HepG2 (cell line): ENCODE measurements at regions not wholly inside any gene's neighbourhood (a gene's known extent, or its start where the extent isn't known, plus 50 kb on each side); places are given as distances from the start of the nearest gene placed in this dataset.

Source experiments
- JDP2 ChIP-seq: sonication (generic); formaldehyde crosslinking; IDR thresholded peaks from 2 replicates; pipeline ENCODE4 v1.8.1; 2022; ENCODE audit warnings: missing genetic modification reagents, borderline replicate concordance
- LCORL ChIP-seq, 2 experiments: fragments of 450-650 bp in 1 of 2; sonication (generic) in 1 of 2; formaldehyde crosslinking in 1 of 2; IDR thresholded peaks; 2 replicates each; pipeline versions ENCODE4 v1.5.0 to v1.6.1; 2017 to 2020; ENCODE audit warnings: antibody characterized with exemption in 1 of 2, missing genetic modification reagents in 1 of 2
- MIER2 ChIP-seq: IDR thresholded peaks from 2 replicates; pipeline ENCODE4 v1.6.1; 2016; ENCODE audit warnings: missing biosample characterization, missing genetic modification reagents
- NAIF1 ChIP-seq: sonication (generic); formaldehyde crosslinking; IDR thresholded peaks from 2 replicates; pipeline ENCODE4 v1.5.0; 2020; ENCODE audit warnings: mild to moderate bottlenecking, missing genetic modification reagents, borderline replicate concordance
- NR3C1 ChIP-seq: sonication (generic); formaldehyde crosslinking; IDR thresholded peaks from 2 replicates; pipeline ENCODE4 v1.4.0; 2020; ENCODE audit warnings: missing genetic modification reagents
- RBM22 ChIP-seq: fragments of 200-400 bp; formaldehyde crosslinking; optimal IDR thresholded peaks from 2 replicates; pipeline ENCODE3; 2017; ENCODE audit warnings: mild to moderate bottlenecking, low read length, moderate library complexity
- REL ChIP-seq: sonication (generic); formaldehyde crosslinking; conservative IDR thresholded peaks from 2 replicates; pipeline ENCODE4 v1.8.0; 2022; ENCODE audit warnings: mild to moderate bottlenecking, missing genetic modification reagents, moderate library complexity
- SAP130 ChIP-seq: IDR thresholded peaks from 2 replicates; pipeline ENCODE4 v1.6.1; 2016; ENCODE audit warnings: low read depth
- SIX4 ChIP-seq: sonication (generic); formaldehyde crosslinking; IDR thresholded peaks from 2 replicates; pipeline ENCODE4 v1.4.0; 2020; ENCODE audit warnings: missing genetic modification reagents
- SMAD9 ChIP-seq: sonication (generic); formaldehyde crosslinking; IDR thresholded peaks from 2 replicates; pipeline ENCODE4 v1.5.1; 2020; ENCODE audit warnings: mild to moderate bottlenecking, missing genetic modification reagents
- SRSF9 ChIP-seq: fragments of 200-400 bp; formaldehyde crosslinking; IDR thresholded peaks from 2 replicates; pipeline ENCODE4 v1.6.1; 2018; ENCODE audit warnings: borderline replicate concordance, mild to moderate bottlenecking, low read depth, low read length; ENCODE audit not compliant: insufficient read depth, poor library complexity, severe bottlenecking
- TBX3 ChIP-seq: fragments of 450-650 bp; IDR thresholded peaks from 2 replicates; pipeline ENCODE4 v1.6.1; 2017; ENCODE audit warnings: antibody characterized with exemption, mild to moderate bottlenecking, inconsistent platforms, borderline replicate concordance
- TEAD3 ChIP-seq: optimal IDR thresholded peaks from 2 replicates; pipeline ENCODE3; 2016; ENCODE audit warnings: borderline replicate concordance
- WIZ ChIP-seq: sonication (generic); formaldehyde crosslinking; IDR thresholded peaks from 2 replicates; pipeline ENCODE4 v1.5.1; 2020; ENCODE audit warnings: mild to moderate bottlenecking, missing genetic modification reagents
- XRCC5 ChIP-seq: fragments of 200-400 bp; formaldehyde crosslinking; optimal IDR thresholded peaks from 2 replicates; pipeline ENCODE3; 2017; ENCODE audit warnings: mild to moderate bottlenecking, low read length
- ZNF235 ChIP-seq: sonication (generic); formaldehyde crosslinking; IDR thresholded peaks from 2 replicates; pipeline ENCODE4 v1.8.1; 2023; ENCODE audit warnings: mild to moderate bottlenecking, missing genetic modification reagents, borderline replicate concordance
- ZNF292 ChIP-seq: sonication (generic); formaldehyde crosslinking; IDR thresholded peaks from 2 replicates; pipeline ENCODE4 v1.8.1; 2022; ENCODE audit warnings: mild to moderate bottlenecking, low read depth, missing genetic modification reagents, borderline replicate concordance
- ZNF30 ChIP-seq: sonication (generic); formaldehyde crosslinking; IDR thresholded peaks from 2 replicates; pipeline ENCODE4 v1.5.0; 2020; ENCODE audit warnings: mild to moderate bottlenecking, missing genetic modification reagents
- ZNF367 ChIP-seq: sonication (generic); formaldehyde crosslinking; IDR thresholded peaks from 2 replicates; pipeline ENCODE4 v1.4.0; 2020; ENCODE audit warnings: missing genetic modification reagents, borderline replicate concordance
- ZNF501 ChIP-seq: sonication (generic); formaldehyde crosslinking; IDR thresholded peaks from 2 replicates; pipeline ENCODE4 v1.5.1; 2020; ENCODE audit warnings: mild to moderate bottlenecking, moderate library complexity, missing genetic modification reagents
- ZNF614 ChIP-seq: IDR thresholded peaks from 2 replicates; pipeline ENCODE4 v1.6.1; 2018; ENCODE audit warnings: missing biosample characterization, missing genetic modification reagents, inconsistent platforms, borderline replicate concordance
- TF ChIP-seq, protein P1 (sequence below): sonication (generic); formaldehyde crosslinking; IDR thresholded peaks from 2 replicates; pipeline ENCODE4 v1.8.0; 2023; ENCODE audit warnings: mild to moderate bottlenecking, missing genetic modification reagents
- TF ChIP-seq, protein P2 (sequence below): sonication (generic); formaldehyde crosslinking; IDR thresholded peaks from 2 replicates; pipeline ENCODE4 v1.8.1; 2022; ENCODE audit warnings: low read depth, mild to moderate bottlenecking, missing genetic modification reagents
- TF ChIP-seq, protein P3 (sequence below): sonication (generic); formaldehyde crosslinking; IDR thresholded peaks from 2 replicates; pipeline ENCODE4 v1.8.0; 2022; ENCODE audit warnings: missing genetic modification reagents, mild to moderate bottlenecking, moderate library complexity, borderline replicate concordance

DNA sequence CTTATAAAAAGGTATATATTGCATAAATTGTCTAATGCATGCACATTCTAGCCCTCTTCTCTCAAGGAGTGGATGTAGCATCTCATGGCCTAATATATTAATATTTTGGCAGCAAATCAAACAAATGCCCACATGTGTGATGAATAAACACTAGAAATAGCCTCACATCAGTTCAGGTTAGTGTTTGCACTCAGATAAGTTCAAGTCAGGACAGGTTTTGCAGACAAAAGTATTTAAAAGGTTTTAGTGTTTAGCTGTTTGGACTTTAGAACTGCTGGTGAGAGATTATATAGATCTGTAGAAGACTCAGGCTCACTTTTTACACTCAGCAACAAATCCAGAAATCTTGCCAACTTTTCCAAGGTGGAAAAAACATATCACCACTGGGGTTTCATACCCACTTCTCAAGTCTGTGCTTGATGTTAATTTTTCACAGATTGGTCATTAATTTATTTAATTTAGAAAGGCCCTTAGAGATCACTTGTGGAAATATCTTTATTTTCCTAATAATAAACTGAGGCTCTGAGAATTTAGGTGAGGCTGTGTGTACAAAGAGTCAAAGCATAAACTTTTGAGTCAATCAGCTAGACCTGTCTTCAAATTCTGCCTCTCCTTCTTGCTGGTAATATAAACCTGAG lies 362.6 kb downstream of the GASK1B start (continued):
- TF ChIP-seq, protein P1, sequence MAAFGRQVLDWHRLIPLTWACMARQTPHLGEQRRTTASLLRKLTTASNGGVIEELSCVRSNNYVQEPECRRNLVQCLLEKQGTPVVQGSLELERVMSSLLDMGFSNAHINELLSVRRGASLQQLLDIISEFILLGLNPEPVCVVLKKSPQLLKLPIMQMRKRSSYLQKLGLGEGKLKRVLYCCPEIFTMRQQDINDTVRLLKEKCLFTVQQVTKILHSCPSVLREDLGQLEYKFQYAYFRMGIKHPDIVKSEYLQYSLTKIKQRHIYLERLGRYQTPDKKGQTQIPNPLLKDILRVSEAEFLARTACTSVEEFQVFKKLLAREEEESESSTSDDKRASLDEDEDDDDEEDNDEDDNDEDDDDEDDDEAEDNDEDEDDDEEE (CRISPR knock-in tag) = no peak
- TF ChIP-seq, protein P2, sequence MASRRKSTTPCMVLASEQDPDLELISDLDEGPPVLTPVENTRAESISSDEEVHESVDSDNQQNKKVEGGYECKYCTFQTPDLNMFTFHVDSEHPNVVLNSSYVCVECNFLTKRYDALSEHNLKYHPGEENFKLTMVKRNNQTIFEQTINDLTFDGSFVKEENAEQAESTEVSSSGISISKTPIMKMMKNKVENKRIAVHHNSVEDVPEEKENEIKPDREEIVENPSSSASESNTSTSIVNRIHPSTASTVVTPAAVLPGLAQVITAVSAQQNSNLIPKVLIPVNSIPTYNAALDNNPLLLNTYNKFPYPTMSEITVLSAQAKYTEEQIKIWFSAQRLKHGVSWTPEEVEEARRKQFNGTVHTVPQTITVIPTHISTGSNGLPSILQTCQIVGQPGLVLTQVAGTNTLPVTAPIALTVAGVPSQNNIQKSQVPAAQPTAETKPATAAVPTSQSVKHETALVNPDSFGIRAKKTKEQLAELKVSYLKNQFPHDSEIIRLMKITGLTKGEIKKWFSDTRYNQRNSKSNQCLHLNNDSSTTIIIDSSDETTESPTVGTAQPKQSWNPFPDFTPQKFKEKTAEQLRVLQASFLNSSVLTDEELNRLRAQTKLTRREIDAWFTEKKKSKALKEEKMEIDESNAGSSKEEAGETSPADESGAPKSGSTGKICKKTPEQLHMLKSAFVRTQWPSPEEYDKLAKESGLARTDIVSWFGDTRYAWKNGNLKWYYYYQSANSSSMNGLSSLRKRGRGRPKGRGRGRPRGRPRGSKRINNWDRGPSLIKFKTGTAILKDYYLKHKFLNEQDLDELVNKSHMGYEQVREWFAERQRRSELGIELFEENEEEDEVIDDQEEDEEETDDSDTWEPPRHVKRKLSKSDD = no peak
- TF ChIP-seq ZNF614 (CRISPR knock-in tag) (peak; percentile 40; the same call in 1 of the 2 replicates), LCORL (IDR thresholded peaks at IDR 0.05) (no peak), LCORL (CRISPR knock-in tag; IDR thresholded peaks at IDR 0.05) (0 out of 2 replicates have a peak, but pooled peaks have one; percentile 43), XRCC5 (no peak), NR3C1 (CRISPR knock-in tag) (no peak), WIZ (CRISPR knock-in tag) (no peak), ZNF30 (CRISPR knock-in tag) (no peak), SIX4 (no peak), TBX3 (peak; percentile 79; the same call in 1 of the 2 replicates), JDP2 (no peak), ZNF292 (CRISPR knock-in tag) (peak; percentile 71; the same call in 1 of the 2 replicates), ZNF501 (CRISPR knock-in tag) (no peak), SMAD9 (no peak), NAIF1 (CRISPR knock-in tag) (no peak), SRSF9 (no peak), MIER2 (CRISPR knock-in tag) (no peak), RBM22 (no peak), ZNF235 (CRISPR knock-in tag) (no peak), SAP130 (CRISPR knock-in tag) (peak; percentile 34), REL (CRISPR knock-in tag) (no peak), TEAD3 (CRISPR knock-in tag) (peak; percentile 23), ZNF367 (CRISPR knock-in tag) (no peak)
- TF ChIP-seq, protein P3, sequence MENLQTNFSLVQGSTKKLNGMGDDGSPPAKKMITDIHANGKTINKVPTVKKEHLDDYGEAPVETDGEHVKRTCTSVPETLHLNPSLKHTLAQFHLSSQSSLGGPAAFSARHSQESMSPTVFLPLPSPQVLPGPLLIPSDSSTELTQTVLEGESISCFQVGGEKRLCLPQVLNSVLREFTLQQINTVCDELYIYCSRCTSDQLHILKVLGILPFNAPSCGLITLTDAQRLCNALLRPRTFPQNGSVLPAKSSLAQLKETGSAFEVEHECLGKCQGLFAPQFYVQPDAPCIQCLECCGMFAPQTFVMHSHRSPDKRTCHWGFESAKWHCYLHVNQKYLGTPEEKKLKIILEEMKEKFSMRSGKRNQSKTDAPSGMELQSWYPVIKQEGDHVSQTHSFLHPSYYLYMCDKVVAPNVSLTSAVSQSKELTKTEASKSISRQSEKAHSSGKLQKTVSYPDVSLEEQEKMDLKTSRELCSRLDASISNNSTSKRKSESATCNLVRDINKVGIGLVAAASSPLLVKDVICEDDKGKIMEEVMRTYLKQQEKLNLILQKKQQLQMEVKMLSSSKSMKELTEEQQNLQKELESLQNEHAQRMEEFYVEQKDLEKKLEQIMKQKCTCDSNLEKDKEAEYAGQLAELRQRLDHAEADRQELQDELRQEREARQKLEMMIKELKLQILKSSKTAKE (CRISPR knock-in tag) = no peak
